MM.1S (cell line): ENCODE measurements at regions not wholly inside any gene's neighbourhood (a gene's known extent, or its start where the extent isn't known, plus 50 kb on each side); places are given as distances from the start of the nearest gene placed in this dataset.

Source experiments
- DNase-seq: peaks from one replicate; pipeline ENCODE4 v3.0.0-alpha.2; 2015
- H2AFZ ChIP-seq: fragments of 300-600 bp; sonication (generic); 2 replicates; pipeline ENCODE4 v1.6.0; 2016; ENCODE audit warnings: antibody characterized with exemption, low read length
- H3F3A ChIP-seq: fragments of 300-600 bp; sonication (generic); 2 replicates; pipeline ENCODE4 v1.6.1; 2016; ENCODE audit warnings: mild to moderate bottlenecking, antibody characterized with exemption, low read length, moderate library complexity, mixed read lengths; ENCODE audit not compliant: insufficient read depth
- H3K27ac ChIP-seq: fragments of 300-600 bp; sonication (generic); 2 replicates; pipeline ENCODE4 v1.5.1; 2016; ENCODE audit warnings: mild to moderate bottlenecking, low read length
- H3K27me3 ChIP-seq: fragments of 300-600 bp; sonication (generic); replicated peaks from 2 replicates; pipeline ENCODE4 v1.6.0; 2016; ENCODE audit warnings: low read length; ENCODE audit not compliant: insufficient read depth
- H3K36me3 ChIP-seq: fragments of 300-600 bp; sonication (generic); replicated peaks from 2 replicates; pipeline ENCODE4 v1.6.1; 2016; ENCODE audit warnings: mild to moderate bottlenecking, low read length, mixed read lengths; ENCODE audit not compliant: insufficient read depth
- H3K4me1 ChIP-seq: fragments of 300-600 bp; sonication (generic); 2 replicates; pipeline ENCODE4 v1.6.1; 2016; ENCODE audit warnings: low read length, mixed read lengths
- H3K4me2 ChIP-seq: fragments of 300-600 bp; sonication (generic); 2 replicates; pipeline ENCODE4 v1.6.0; 2016; ENCODE audit warnings: low read depth, low read length
- H3K4me3 ChIP-seq: fragments of 300-600 bp; sonication (generic); 2 replicates; pipeline ENCODE4 v1.5.1; 2016; ENCODE audit warnings: low read length, mixed read lengths
- H3K79me2 ChIP-seq: fragments of 300-600 bp; sonication (generic); 2 replicates; pipeline ENCODE4 v1.6.1; 2016; ENCODE audit warnings: mixed run types, low read length, mixed read lengths
- H3K9ac ChIP-seq: fragments of 300-600 bp; sonication (generic); 2 replicates; pipeline ENCODE4 v1.6.1; 2016; ENCODE audit warnings: low read length, mixed read lengths
- H3K9me2 ChIP-seq: fragments of 300-600 bp; sonication (generic); replicated peaks from 2 replicates; pipeline ENCODE4 v1.6.1; 2016; ENCODE audit warnings: mild to moderate bottlenecking, low read length, mixed read lengths; ENCODE audit not compliant: insufficient read depth
- H3K9me3 ChIP-seq: fragments of 300-600 bp; sonication (generic); replicated peaks from 2 replicates; pipeline ENCODE4 v1.6.1; 2016; ENCODE audit warnings: mild to moderate bottlenecking, low read length, mixed read lengths; ENCODE audit not compliant: insufficient read depth
- H4K20me1 ChIP-seq: fragments of 300-600 bp; sonication (generic); 2 replicates; pipeline ENCODE4 v1.6.1; 2016; ENCODE audit warnings: mild to moderate bottlenecking, low read length, moderate library complexity, mixed read lengths; ENCODE audit not compliant: insufficient read depth
- CTCF ChIP-seq: fragments of 300-600 bp; sonication (generic); IDR thresholded peaks from 2 replicates; pipeline ENCODE4 v1.5.1; 2016; ENCODE audit warnings: antibody characterized with exemption, low read length, mixed read lengths
- EZH2 ChIP-seq: fragments of 300-600 bp; sonication (generic); optimal IDR thresholded peaks from 2 replicates; pipeline ENCODE3; 2017; ENCODE audit warnings: low read depth, mild to moderate bottlenecking, antibody characterized with exemption, low read length, mixed read lengths
- EZH2phosphoT487 ChIP-seq: fragments of 300-600 bp; sonication (generic); IDR thresholded peaks from 2 replicates; pipeline ENCODE4 v1.6.1; 2018; ENCODE audit warnings: antibody characterized with exemption, low read length

- Histone ChIP-seq H3K79me2 (no peaks in the 10 kb centered on the region), H3K9me3 (no peaks in the 10 kb centered on the region), H3K36me3 (no peaks in the 10 kb centered on the region), H3K9ac (no peak overlapping the region), H3K9me2 (no peaks in the 10 kb centered on the region), H3K4me1 (no peaks in the 10 kb centered on the region), H3K27ac (no peak overlapping the region), H3K4me2 (no peak overlapping the region), H2AFZ (no peak overlapping the region), H3F3A (no peaks in the 10 kb centered on the region), H3K4me3 (no peak overlapping the region), H4K20me1 (no peaks in the 10 kb centered on the region), H3K27me3 (no peaks in the 10 kb centered on the region)
- no peak for DNase-seq
- TF ChIP-seq EZH2phosphoT487 (no peak), CTCF (no peak), EZH2 (no peak)
Observed at GRCh38 chr6:154931711-154932424, 63.2 kb upstream of the TIAM2 start.

- Histone ChIP-seq H4K20me1 (no peaks in the 10 kb centered on the region), H3K36me3 (no peaks in the 10 kb centered on the region), H3K4me1 (no peaks in the 10 kb centered on the region), H3K27ac (no peak overlapping the region), H3K27me3 (no peaks in the 10 kb centered on the region), H3K9me2 (no peaks in the 10 kb centered on the region), H3K4me2 (no peak overlapping the region), H3F3A (no peaks in the 10 kb centered on the region), H2AFZ (no peak overlapping the region), H3K9ac (no peak overlapping the region), H3K79me2 (no peaks in the 10 kb centered on the region), H3K9me3 (no peaks in the 10 kb centered on the region), H3K4me3 (no peak overlapping the region)
- DNase-seq = no peak
- TF ChIP-seq EZH2 = no peak
- no peak for TF ChIP-seq EZH2phosphoT487
- no peak for TF ChIP-seq CTCF
Observed at GRCh38 chr6:154932515-154933027, 62.5 kb upstream of the TIAM2 start.

GRCh38 chr6:154933181-154933827, 61.8 kb upstream of the TIAM2 start:
- H3K27me3 ChIP-seq = no peaks in the 10 kb centered on the region
- H3F3A ChIP-seq = no peaks in the 10 kb centered on the region
- no peaks in the 10 kb centered on the region for H3K79me2 ChIP-seq
- no peaks in the 10 kb centered on the region for H3K36me3 ChIP-seq
- no peak overlapping the region for H3K4me3 ChIP-seq
- no peak overlapping the region for H3K27ac ChIP-seq
- no peaks in the 10 kb centered on the region for H4K20me1 ChIP-seq
- no peak overlapping the region for H3K4me2 ChIP-seq
- no peak for TF ChIP-seq EZH2
- TF ChIP-seq EZH2phosphoT487 = no peak
- TF ChIP-seq CTCF = no peak
- H2AFZ ChIP-seq = no peak overlapping the region
- no peak for DNase-seq
- no peaks in the 10 kb centered on the region for H3K9me2 ChIP-seq
- H3K9me3 ChIP-seq = no peaks in the 10 kb centered on the region
- no peaks in the 10 kb centered on the region for H3K4me1 ChIP-seq
- no peak overlapping the region for H3K9ac ChIP-seq
